Ovary (tissue), 7 donors: ENCODE measurements at regions not wholly inside any gene's neighbourhood (a gene's known extent, or its start where the extent isn't known, plus 50 kb on each side); places are given as distances from the start of the nearest gene placed in this dataset.
A peak's percentile ranks its signal among the peaks of the same experiment; 100 is the strongest.
"Not testable (repeated sequence)": the region's sequence is repeated elsewhere in the genome, so short reads cannot be mapped to it uniquely, and the experiment has no call there.

Source experiments
- DNase-seq, 5 donors: peaks; one replicate each; pipeline ENCODE4 v3.0.0-alpha.2; 2019 to 2020
- H3K27ac ChIP-seq, 2 donors: fragments of 200-600 bp; one replicate each; pipeline versions ENCODE4 v1.5.1 to v1.8.0; 2019 to 2022
- H3K27me3 ChIP-seq: fragments of 200-600 bp; one replicate; pipeline ENCODE4 v1.8.0; 2022
- H3K36me3 ChIP-seq: fragments of 200-600 bp; sonication (generic); one replicate; pipeline ENCODE4 v1.5.1; 2019
- H3K4me1 ChIP-seq: one replicate; pipeline ENCODE4 v1.8.1; 2013; ENCODE audit warnings: mild to moderate bottlenecking, moderate library complexity; ENCODE audit not compliant: insufficient read depth
- H3K4me3 ChIP-seq: fragments of 200-600 bp; sonication (generic); one replicate; pipeline ENCODE4 v1.5.1; 2017
- H3K9me3 ChIP-seq, 2 donors: fragments of 200-600 bp in 1 of 2; sonication (generic) in 1 of 2; one replicate each; pipeline versions ENCODE4 v1.5.1 to v1.8.1; 2013 to 2019; ENCODE audit warnings: mild to moderate bottlenecking in 1 of 2, moderate library complexity in 1 of 2
- EP300 ChIP-seq: sonication (generic); formaldehyde crosslinking; IDR thresholded peaks from one replicate; pipeline ENCODE4 v1.6.1; 2017; ENCODE audit warnings: antibody characterized with exemption
- POLR2A ChIP-seq: fragments of 450-650 bp; IDR thresholded peaks from one replicate; pipeline ENCODE4 v1.6.1; 2017; ENCODE audit warnings: antibody characterized with exemption, mild to moderate bottlenecking, moderate library complexity
- WGBS, 3 donors: extraction: QIAGEN DNeasy Blood & Tissue Kit in 1 of 3; methylation state at CpG; one replicate each; pipeline versions ENCODE4 v1.1.5 to v1.1.7; 2013 to 2017; 5-methylcytosine and 5-hydroxymethylcytosine counted together
- intact Hi-C, 4 donors: fragments of 100-400 bp; cut with DNase I; formaldehyde crosslinking; loops; one replicate each; pipeline versions ENCODE4 v1.11.0 to v1.15.1; 2022 to 2023
- TF ChIP-seq, protein P1 (sequence below), 3 donors: fragments of 450-650 bp in 2 of 3; fragments of 200-600 bp in 1 of 3; IDR thresholded peaks; one replicate each; pipeline versions ENCODE4 v1.5.1 to v1.8.0; 2016 to 2022; ENCODE audit warnings: antibody characterized with exemption in 3 of 3, mild to moderate bottlenecking in 1 of 3
- donor health status: DM: no; HTN: no; CAD: no; lungs with moderate emphysema.
- donor health status: DM: no; HTN: no; CAD: no.
- donor health status: Bipolar disorder and iron deficiency.
- donor health status: DM: no; HTN: no; CAD: no.
- donor health status: DM: yes; HTN: yes; CAD: no.

DNA sequence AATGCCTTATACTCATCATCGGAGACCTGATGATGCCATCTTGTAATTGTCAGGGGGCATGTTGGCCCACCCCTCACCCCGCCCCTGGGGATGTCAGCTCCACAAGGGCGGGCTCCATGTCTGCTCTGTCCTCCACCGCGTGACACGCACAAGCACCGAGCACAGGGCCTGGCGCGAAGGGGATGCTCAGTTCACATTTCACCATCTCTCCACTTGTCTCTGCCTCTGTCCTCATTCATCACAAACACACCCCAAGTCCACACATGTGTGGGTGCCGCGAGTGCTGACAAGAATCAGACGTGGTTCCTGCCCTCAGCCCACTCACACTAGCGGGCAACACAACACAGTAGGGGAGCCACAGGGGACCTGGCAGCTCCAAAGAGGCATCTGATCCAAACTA, 151.2 kb upstream of the PTPN1 start:
- Histone ChIP-seq H3K36me3 (no peaks in the 10 kb centered on the region), H3K4me3 (no peak overlapping the region), H3K27ac (no peak overlapping the region), H3K4me1 (no peaks in the 10 kb centered on the region), H3K27me3 (no peaks in the 10 kb centered on the region), H3K9me3 (no peaks in the 10 kb centered on the region)
- DNase-seq, result peak in 1 of 5 donors; percentile 15
- TF ChIP-seq POLR2A (no peak), EP300 (no peak)
- TF ChIP-seq, protein P1, sequence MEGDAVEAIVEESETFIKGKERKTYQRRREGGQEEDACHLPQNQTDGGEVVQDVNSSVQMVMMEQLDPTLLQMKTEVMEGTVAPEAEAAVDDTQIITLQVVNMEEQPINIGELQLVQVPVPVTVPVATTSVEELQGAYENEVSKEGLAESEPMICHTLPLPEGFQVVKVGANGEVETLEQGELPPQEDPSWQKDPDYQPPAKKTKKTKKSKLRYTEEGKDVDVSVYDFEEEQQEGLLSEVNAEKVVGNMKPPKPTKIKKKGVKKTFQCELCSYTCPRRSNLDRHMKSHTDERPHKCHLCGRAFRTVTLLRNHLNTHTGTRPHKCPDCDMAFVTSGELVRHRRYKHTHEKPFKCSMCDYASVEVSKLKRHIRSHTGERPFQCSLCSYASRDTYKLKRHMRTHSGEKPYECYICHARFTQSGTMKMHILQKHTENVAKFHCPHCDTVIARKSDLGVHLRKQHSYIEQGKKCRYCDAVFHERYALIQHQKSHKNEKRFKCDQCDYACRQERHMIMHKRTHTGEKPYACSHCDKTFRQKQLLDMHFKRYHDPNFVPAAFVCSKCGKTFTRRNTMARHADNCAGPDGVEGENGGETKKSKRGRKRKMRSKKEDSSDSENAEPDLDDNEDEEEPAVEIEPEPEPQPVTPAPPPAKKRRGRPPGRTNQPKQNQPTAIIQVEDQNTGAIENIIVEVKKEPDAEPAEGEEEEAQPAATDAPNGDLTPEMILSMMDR (IDR thresholded peaks at IDR 0.05), result no peak
- intact Hi-C loops, result no loop called here
- WGBS, 3 donors, result 91 to 92% (median 92%) methylated on average over 12 to 13 of the region's 13 CpGs

DNA sequence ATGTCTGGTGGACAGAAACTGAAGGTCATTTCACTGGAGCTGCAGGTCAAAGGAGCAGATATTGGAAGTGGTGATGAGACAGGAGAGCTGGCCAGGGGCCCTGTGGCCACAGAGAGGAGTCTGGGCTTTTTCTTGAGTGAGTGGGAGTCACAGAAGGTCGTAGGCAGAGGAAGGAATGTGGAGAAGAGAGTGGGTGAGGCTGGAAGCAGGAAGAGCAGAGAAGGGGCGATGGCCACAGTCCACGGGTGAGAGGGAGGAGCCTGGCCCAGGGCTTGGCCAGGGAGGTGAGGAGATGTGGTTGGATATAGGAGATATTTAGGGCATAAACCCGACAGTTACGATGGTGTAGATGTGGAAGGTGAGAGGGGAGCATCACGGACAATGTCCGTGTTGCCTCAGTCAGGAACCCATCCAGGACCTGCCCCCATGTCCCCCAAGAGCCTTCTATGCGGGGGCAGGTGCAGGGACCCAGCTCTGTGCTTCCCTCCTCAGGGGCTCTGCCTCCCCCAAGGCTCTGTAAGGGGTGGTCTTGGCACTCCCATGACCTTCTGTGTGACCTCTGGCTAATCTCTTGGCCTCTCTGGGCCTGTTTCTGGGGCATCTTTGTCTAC, 150.5 kb upstream of the PTPN1 start:
- no peaks in the 10 kb centered on the region for H3K36me3 ChIP-seq
- H3K4me3 ChIP-seq, result no peak overlapping the region
- no peaks in the 10 kb centered on the region for H3K9me3 ChIP-seq
- intact Hi-C loops, result no loop called here
- 63 to 70% (median 67%) methylated on average over 8 of the region's 8 CpGs for WGBS, 3 donors
- H3K4me1 ChIP-seq, result no peaks in the 10 kb centered on the region
- TF ChIP-seq EP300, result no peak
- TF ChIP-seq POLR2A, result no peak
- TF ChIP-seq, protein P1 (IDR thresholded peaks at IDR 0.05), result no peak
- no peak for DNase-seq
- no peak overlapping the region for H3K27ac ChIP-seq
- no peaks in the 10 kb centered on the region for H3K27me3 ChIP-seq

DNA sequence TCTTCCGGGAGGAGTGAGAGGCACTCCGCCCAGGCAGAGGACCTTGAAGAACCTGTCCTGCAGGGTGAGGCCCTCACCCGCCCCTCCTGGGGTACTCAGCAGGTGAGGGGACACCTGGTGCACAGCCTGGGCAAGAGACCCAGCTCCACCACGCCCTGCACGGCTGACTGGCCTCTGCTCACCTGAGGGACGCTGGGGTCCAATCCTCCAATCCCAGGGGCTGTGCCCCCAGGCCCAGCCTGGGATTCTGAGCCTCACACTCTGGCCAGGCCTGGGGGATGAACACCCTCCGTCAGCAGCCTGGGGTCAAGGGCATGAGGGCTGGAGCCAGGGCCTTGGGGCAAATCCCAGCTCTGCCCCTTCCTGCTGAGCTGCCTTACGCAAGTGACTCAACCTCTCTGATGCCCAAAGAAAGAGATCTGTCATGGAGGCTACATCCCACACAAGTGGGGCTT, 149.9 kb upstream of the PTPN1 start:
- 78 to 84% (median 84%) methylated on average over 7 to 8 of the region's 8 CpGs for whole genome bisulfite sequencing, 3 donors
- H3K27me3 ChIP-seq, result no peaks in the 10 kb centered on the region
- TF ChIP-seq EP300 (no peak), POLR2A (no peak)
- TF ChIP-seq, protein P1 (IDR thresholded peaks at IDR 0.05), result no peak
- H3K9me3 ChIP-seq, result no peaks in the 10 kb centered on the region
- intact Hi-C loops, result no loop called here
- H3K4me3 ChIP-seq, result no peak overlapping the region
- peak in 2 of 5 donors; percentile 19 to 27 for DNase-seq
- no peak overlapping the region for H3K27ac ChIP-seq
- H3K4me1 ChIP-seq, result no peaks in the 10 kb centered on the region
- no peaks in the 10 kb centered on the region for H3K36me3 ChIP-seq

DNA sequence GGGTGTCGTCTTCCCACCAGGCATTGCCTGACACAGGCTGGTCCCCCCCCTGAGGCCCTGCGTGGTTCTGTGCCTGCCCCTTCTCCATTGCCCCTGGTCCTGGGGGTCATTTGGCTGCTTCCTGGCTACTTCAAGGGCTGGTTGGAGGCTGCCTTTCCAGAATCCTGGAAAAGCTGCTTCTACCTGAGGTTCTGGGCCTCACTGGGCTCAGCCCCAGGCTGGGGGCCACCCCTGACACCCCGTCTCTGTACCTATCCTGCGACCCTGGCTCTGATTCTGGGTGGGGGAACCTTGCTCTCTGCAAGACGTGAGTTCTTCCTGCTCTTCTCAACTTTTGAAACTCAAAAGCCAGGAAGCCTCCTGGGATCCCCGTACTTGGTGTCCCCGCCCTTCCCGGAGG, 149.3 kb upstream of the PTPN1 start:
- 75 to 90% (median 82%) methylated on average over 7 to 8 of the region's 8 CpGs for WGBS, 3 donors
- Histone ChIP-seq H3K27ac (no peak overlapping the region), H3K4me3 (no peak overlapping the region), H3K36me3 (no peaks in the 10 kb centered on the region), H3K9me3 (no peaks in the 10 kb centered on the region), H3K4me1 (no peaks in the 10 kb centered on the region), H3K27me3 (no peaks in the 10 kb centered on the region)
- intact Hi-C loops, result no loop called here
- peak in 1 of 5 donors; percentile 18 for DNase-seq
- TF ChIP-seq EP300, result no peak
- TF ChIP-seq POLR2A, result no peak
- TF ChIP-seq, protein P1 (IDR thresholded peaks at IDR 0.05), result no peak

DNA sequence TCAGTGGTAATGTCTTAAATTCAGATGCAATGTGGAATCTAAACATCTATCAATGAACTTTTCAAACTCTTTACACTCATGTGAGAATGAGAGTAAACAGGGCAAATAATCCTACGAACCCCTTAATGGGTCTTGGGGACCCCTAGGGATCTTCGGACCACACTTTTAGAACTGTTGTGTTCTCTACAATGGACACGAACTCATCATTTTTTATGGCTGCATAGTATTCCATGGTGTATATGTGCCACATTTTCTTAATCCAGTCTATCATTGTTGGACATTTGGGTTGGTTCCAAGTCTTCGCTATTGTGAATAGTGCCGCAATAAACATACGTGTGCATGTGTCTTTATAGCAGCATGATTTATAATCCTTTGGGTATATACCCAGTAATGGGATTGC, 148.0 kb upstream of the PTPN1 start:
- H3K4me3 ChIP-seq, H3K4me1 ChIP-seq, H3K27me3 ChIP-seq, H3K36me3 ChIP-seq, intact Hi-C loops, H3K27ac ChIP-seq, H3K9me3 ChIP-seq, DNase-seq: not testable (repeated sequence)
- 91 to 97% (median 94%) methylated on average over 4 to 6 of the region's 6 CpGs for WGBS, 3 donors
